GM23338 (cell line): ENCODE measurements at regions not wholly inside any gene's neighbourhood (a gene's known extent, or its start where the extent isn't known, plus 50 kb on each side); places are given as distances from the start of the nearest gene placed in this dataset.

Experiments
- ATAC-seq: fragments of 200-7000 bp; cut with Tn5 transposase; 3 replicates; pipeline ENCODE4 v1.9.1; 2020
- DNase-seq: peaks from one replicate; pipeline ENCODE4 v3.0.0-alpha.2; 2015; ENCODE audit warnings: low spot score
- H2AFZ ChIP-seq: fragments of 200-600 bp; sonication (generic); 2 replicates; pipeline ENCODE4 v1.8.0; 2016; ENCODE audit warnings: antibody characterized with exemption, mild to moderate bottlenecking, moderate library complexity
- H3F3A ChIP-seq: fragments of 200-600 bp; sonication (generic); replicated peaks from 2 replicates; pipeline ENCODE4 v1.8.0; 2017; ENCODE audit warnings: antibody characterized with exemption, mixed run types, low read depth
- H3K27ac ChIP-seq: fragments of 200-600 bp; sonication (generic); 2 replicates; pipeline ENCODE4 v1.6.1; 2016; ENCODE audit warnings: low read depth
- H3K27me3 ChIP-seq: fragments of 200-600 bp; sonication (generic); 2 replicates; pipeline ENCODE4 v1.8.0; 2016; ENCODE audit warnings: mild to moderate bottlenecking, mixed run types, moderate library complexity; ENCODE audit not compliant: insufficient read depth
- H3K36me3 ChIP-seq: fragments of 200-600 bp; sonication (generic); 2 replicates; pipeline ENCODE4 v1.8.0; 2016; ENCODE audit warnings: mild to moderate bottlenecking; ENCODE audit not compliant: insufficient read depth
- H3K4me1 ChIP-seq: fragments of 200-600 bp; sonication (generic); 2 replicates; pipeline ENCODE4 v1.8.0; 2016; ENCODE audit warnings: mild to moderate bottlenecking, moderate library complexity; ENCODE audit not compliant: insufficient read depth
- H3K4me2 ChIP-seq: fragments of 200-600 bp; sonication (generic); 2 replicates; pipeline ENCODE4 v1.7.1; 2017; ENCODE audit warnings: mixed run types
- H3K4me3 ChIP-seq: fragments of 200-600 bp; sonication (generic); 2 replicates; pipeline ENCODE4 v1.6.1; 2016; ENCODE audit warnings: mixed run types
- H3K79me2 ChIP-seq: fragments of 200-600 bp; sonication (generic); replicated peaks from 2 replicates; pipeline ENCODE4 v1.8.0; 2017; ENCODE audit warnings: mild to moderate bottlenecking; ENCODE audit not compliant: insufficient read depth
- H3K9me2 ChIP-seq: fragments of 200-600 bp; sonication (generic); 2 replicates; pipeline ENCODE4 v1.8.0; 2017; ENCODE audit not compliant: insufficient read depth
- H4K20me1 ChIP-seq: fragments of 200-600 bp; sonication (generic); replicated peaks from 2 replicates; pipeline ENCODE4 v1.8.0; 2017; ENCODE audit warnings: mild to moderate bottlenecking; ENCODE audit not compliant: insufficient read depth
- H3K27ac Mint-ChIP-seq: 2 replicates; pipeline ENCODE4 v1.8.0; 2020; ENCODE audit warnings: inconsistent platforms, mild to moderate bottlenecking, moderate library complexity, mixed read lengths
- H3K27me3 Mint-ChIP-seq: 3 replicates; pipeline ENCODE4 v1.8.0; 2022; ENCODE audit warnings: low read depth, mild to moderate bottlenecking, moderate library complexity, mixed read lengths, inconsistent platforms; ENCODE audit not compliant: insufficient read depth, poor library complexity
- H3K36me3 Mint-ChIP-seq: 3 replicates; pipeline ENCODE4 v1.8.0; 2021; ENCODE audit warnings: low read depth, mild to moderate bottlenecking, inconsistent platforms, moderate library complexity, mixed read lengths
- H3K4me1 Mint-ChIP-seq: 3 replicates; pipeline ENCODE4 v1.8.0; 2020; ENCODE audit warnings: mild to moderate bottlenecking, inconsistent platforms, mixed read lengths
- H3K4me3 Mint-ChIP-seq: 3 replicates; pipeline ENCODE4 v1.8.0; 2021; ENCODE audit warnings: moderate library complexity, mild to moderate bottlenecking, inconsistent platforms, mixed read lengths
- H3K9me3 Mint-ChIP-seq: 3 replicates; pipeline ENCODE4 v1.8.0; 2020; ENCODE audit warnings: moderate library complexity, mild to moderate bottlenecking, inconsistent platforms, mixed read lengths
- CREB1 ChIP-seq: fragments of 250-450 bp; sonication (Bioruptor Pico); IDR thresholded peaks from 2 replicates; pipeline ENCODE4 v1.5.0; 2020; ENCODE audit warnings: low read depth, mild to moderate bottlenecking, moderate library complexity
- CTCF ChIP-seq, 2 experiments: fragments of 200-600 bp in 1 of 2; sonication (generic) in 1 of 2; conservative IDR thresholded peaks; 2 replicates each; pipeline versions ENCODE4 v1.5.1 to v1.6.1; 2016 to 2017; ENCODE audit warnings: antibody characterized with exemption in 2 of 2, low read depth in 2 of 2, mild to moderate bottlenecking in 2 of 2, moderate library complexity in 1 of 2
- ETS1 ChIP-seq: IDR thresholded peaks from 2 replicates; pipeline ENCODE4 v1.6.1; 2016; ENCODE audit warnings: antibody characterized with exemption
- EZH2 ChIP-seq: fragments of 200-600 bp; sonication (generic); IDR thresholded peaks from one replicate; pipeline ENCODE4 v1.8.0; 2017; ENCODE audit warnings: antibody characterized with exemption, mild to moderate bottlenecking, low read depth; ENCODE audit not compliant: unreplicated experiment
- EZH2phosphoT487 ChIP-seq: fragments of 200-600 bp; sonication (generic); IDR thresholded peaks from one replicate; pipeline ENCODE4 v1.8.1; 2018; ENCODE audit warnings: antibody characterized with exemption; ENCODE audit not compliant: unreplicated experiment
- JUNB ChIP-seq: IDR thresholded peaks from one replicate; pipeline ENCODE4 v1.6.1; 2016; ENCODE audit warnings: antibody characterized with exemption; ENCODE audit not compliant: unreplicated experiment
- NANOG ChIP-seq: IDR thresholded peaks from 2 replicates; pipeline ENCODE4 v1.6.1; 2016; ENCODE audit warnings: antibody characterized with exemption, borderline replicate concordance
- POLR2AphosphoS5 ChIP-seq: IDR thresholded peaks from 2 replicates; pipeline ENCODE4 v1.6.1; 2016; ENCODE audit warnings: antibody characterized with exemption, low read depth
- REST ChIP-seq: IDR thresholded peaks from one replicate; pipeline ENCODE4 v1.6.1; 2018; ENCODE audit warnings: antibody characterized with exemption; ENCODE audit not compliant: unreplicated experiment
- STAT1 ChIP-seq: IDR thresholded peaks from one replicate; pipeline ENCODE4 v1.6.1; 2016; ENCODE audit warnings: antibody characterized with exemption; ENCODE audit not compliant: unreplicated experiment
- ZNF114 ChIP-seq: fragments of 250-450 bp; sonication (Bioruptor Pico); IDR thresholded peaks from 2 replicates; pipeline ENCODE4 v1.5.0; 2020; ENCODE audit warnings: mild to moderate bottlenecking, moderate library complexity
- ZNF331 ChIP-seq: fragments of 250-450 bp; sonication (Bioruptor Pico); IDR thresholded peaks from 2 replicates; pipeline ENCODE4 v1.5.0; 2020; ENCODE audit warnings: low read depth, mild to moderate bottlenecking, moderate library complexity
- ZNF462 ChIP-seq: fragments of 250-450 bp; sonication (Bioruptor Pico); IDR thresholded peaks from 2 replicates; pipeline ENCODE4 v1.5.0; 2020; ENCODE audit warnings: mild to moderate bottlenecking, moderate library complexity

GRCh38 chr4:188430384-188430783 is 291.1 kb downstream of the TRIML1 start:
- Histone ChIP-seq H3K27ac (0 out of 2 replicates have a peak overlapping the region, but pooled peaks have one; percentile 62), H3K9me2 (no peaks in the 10 kb centered on the region), H3F3A (no peaks in the 10 kb centered on the region), H3K36me3 (no peaks in the 10 kb centered on the region), H3K79me2 (no peaks in the 10 kb centered on the region), H3K4me1 (peaks cover 30% of the 10 kb centered on the region), H4K20me1 (no peaks in the 10 kb centered on the region), H3K4me3 (no peak overlapping the region), H3K4me2 (no peak overlapping the region), H2AFZ (no peak overlapping the region), H3K27me3 (no peaks in the 10 kb centered on the region)
- Mint-ChIP-seq H3K4me3 (no peak overlapping the region), H3K36me3 (peaks cover 13% of the 10 kb centered on the region), H3K27ac (no peak overlapping the region), H3K27me3 (peaks cover 4% of the 10 kb centered on the region), H3K9me3 (peaks cover 4% of the 10 kb centered on the region; the same call in 2 of the 3 replicates), H3K4me1 (peaks cover 34% of the 10 kb centered on the region)
- ATAC-seq (no peak), DNase-seq (no peak)
- TF ChIP-seq CREB1 (CRISPR knock-in tag) (no peak), EZH2phosphoT487 (no peak), ZNF331 (CRISPR knock-in tag) (no peak), ZNF462 (CRISPR knock-in tag) (no peak), NANOG (no peak), ZNF114 (CRISPR knock-in tag) (no peak), JUNB (no peak), CTCF (conservative IDR thresholded peaks at IDR 0.05; ENCODE audit: low read depth in 2 of 2) (no peak), EZH2 (no peak), REST (no peak), STAT1 (no peak), POLR2AphosphoS5 (no peak), ETS1 (no peak)
